Activated CD4-positive, alpha-beta memory T cell treated with anti-CD3 and anti-CD28 coated beads for 36 hours (primary cell): ENCODE measurements at regions not wholly inside any gene's neighbourhood (a gene's known extent, or its start where the extent isn't known, plus 50 kb on each side); places are given as distances from the start of the nearest gene placed in this dataset.

Experiments
- CTCF ChIA-PET: fragments of 350-600 bp; sonication (Branson Sonifier 250); formaldehyde crosslinking; loops from one replicate; lab custom pipeline; 2021; ENCODE audit warnings: antibody characterized with exemption, inconsistent platforms; lab: Charles Lee
- POLR2A ChIA-PET: fragments of 350-600 bp; sonication (Branson Sonifier 250); formaldehyde crosslinking; loops from one replicate; lab custom pipeline; 2021; ENCODE audit warnings: antibody characterized with exemption; lab: Charles Lee
- DNase-seq: peaks from one replicate; pipeline ENCODE4 v3.0.0-alpha.2; 2020
- H3K27ac Mint-ChIP-seq: one replicate; pipeline ENCODE4 v1.8.0; 2021; ENCODE audit warnings: mixed read lengths
- H3K27me3 Mint-ChIP-seq: one replicate; pipeline ENCODE4 v1.8.0; 2021; ENCODE audit warnings: mixed read lengths
- H3K36me3 Mint-ChIP-seq: one replicate; pipeline ENCODE4 v1.8.0; 2021; ENCODE audit warnings: mixed read lengths
- H3K4me1 Mint-ChIP-seq: one replicate; pipeline ENCODE4 v1.8.0; 2021; ENCODE audit warnings: low read depth, mixed read lengths
- H3K4me3 Mint-ChIP-seq: one replicate; pipeline ENCODE4 v1.8.0; 2021; ENCODE audit warnings: mild to moderate bottlenecking, mixed read lengths
- H3K9me3 Mint-ChIP-seq: one replicate; pipeline ENCODE4 v1.8.0; 2021; ENCODE audit warnings: mixed read lengths
- intact Hi-C: fragments of 100-400 bp; cut with micrococcal nuclease; formaldehyde crosslinking; loops from one replicate; pipeline ENCODE4 v1.15.1; 2023

DNA sequence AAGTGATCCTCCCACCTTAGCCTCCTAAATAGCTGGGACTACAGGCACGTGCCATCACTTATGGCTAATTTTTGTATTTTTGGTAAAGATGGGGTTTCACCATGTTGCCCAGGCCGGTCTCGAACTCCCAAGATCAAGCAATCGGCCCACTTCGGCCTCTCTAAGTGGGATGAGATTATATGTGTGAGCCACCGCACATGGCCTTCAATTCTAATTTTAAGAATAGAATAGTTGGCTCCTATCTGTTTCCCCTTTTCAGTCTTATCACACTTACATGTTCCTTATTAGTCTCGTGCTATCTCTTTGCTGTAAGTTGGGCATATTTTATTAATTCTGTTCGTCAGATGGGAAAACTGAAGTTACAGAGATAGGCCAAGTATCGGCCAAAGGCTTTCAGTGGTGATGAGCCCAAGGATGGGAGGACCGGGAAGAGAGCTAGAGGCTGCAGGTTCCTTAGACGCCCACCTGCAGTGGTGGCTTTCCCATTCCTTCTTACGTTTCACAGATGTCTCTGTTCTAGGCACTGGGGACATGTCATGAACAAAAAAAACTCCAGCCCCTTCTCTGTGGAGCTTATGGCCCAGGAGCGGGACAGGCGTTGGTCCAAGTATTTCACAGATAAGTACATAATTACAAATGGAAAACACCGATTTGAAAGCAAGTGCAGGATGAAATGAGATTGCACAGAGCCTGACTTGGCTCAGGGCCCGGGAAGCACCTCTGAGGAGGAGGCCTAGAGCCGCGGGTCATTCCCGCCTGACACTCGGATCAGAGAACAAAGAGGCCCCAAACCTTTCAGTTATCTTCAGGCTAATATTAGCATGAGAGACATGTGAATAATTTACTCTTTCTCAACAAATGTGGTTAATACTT is 91.1 kb upstream of the KLF13 start:
- intact Hi-C loops: no loop called here
- DNase-seq: no peak
- no peaks in the 10 kb centered on the region for H3K27me3 Mint-ChIP-seq
- ChIA-PET POLR2A (no interaction called here), CTCF (no interaction called here)
- H3K4me3 Mint-ChIP-seq: no peak overlapping the region
- no peaks in the 10 kb centered on the region for H3K9me3 Mint-ChIP-seq
- H3K27ac Mint-ChIP-seq: no peak overlapping the region
- H3K4me1 Mint-ChIP-seq: peaks cover 15% of the 10 kb centered on the region
- no peaks in the 10 kb centered on the region for H3K36me3 Mint-ChIP-seq

DNA sequence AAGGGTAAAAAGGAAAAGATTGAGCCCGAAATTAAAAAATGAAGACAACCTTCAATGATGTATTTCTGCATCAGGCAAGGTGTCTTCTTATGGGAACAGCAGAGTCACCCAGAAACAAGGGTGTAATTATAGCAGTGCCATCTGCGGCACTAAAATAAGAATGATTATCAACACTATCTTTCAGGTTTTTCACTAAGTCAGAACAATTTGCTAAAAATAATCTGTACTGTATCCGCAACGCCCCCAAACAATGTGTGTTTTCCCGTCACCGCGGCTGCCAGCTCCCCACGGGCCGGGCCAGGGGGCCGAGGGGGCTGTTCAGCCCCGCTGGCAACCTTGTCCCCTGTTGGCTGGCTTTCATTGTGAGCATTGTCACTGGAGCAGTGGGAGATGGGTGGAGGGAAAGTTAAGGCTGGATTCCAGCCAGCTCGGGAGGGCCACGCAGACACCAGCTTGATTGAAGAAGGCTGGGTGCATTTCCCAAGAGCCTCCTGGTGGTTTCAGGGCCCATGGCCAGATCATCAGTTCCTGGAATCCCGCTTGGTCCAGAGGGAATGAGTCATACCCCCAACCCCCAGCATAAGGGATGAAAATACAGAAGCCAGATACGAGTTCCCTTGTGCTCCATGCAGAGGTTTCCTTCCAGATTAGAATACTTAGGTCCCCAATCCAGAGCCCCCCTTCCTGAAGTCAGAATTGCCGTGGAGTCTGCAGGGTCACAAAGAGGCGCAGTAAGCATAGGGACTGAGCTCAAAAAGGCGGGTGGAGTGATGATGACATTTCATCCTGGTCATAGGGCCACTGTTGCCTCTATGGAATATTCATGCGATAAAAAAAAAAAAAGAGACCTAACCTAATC is 90.2 kb upstream of the KLF13 start:
- H3K27ac Mint-ChIP-seq: no peak overlapping the region
- H3K4me1 Mint-ChIP-seq: peaks cover 19% of the 10 kb centered on the region
- H3K27me3 Mint-ChIP-seq: no peaks in the 10 kb centered on the region
- ChIA-PET POLR2A (interaction anchor here (0.8 kb wide), 1 partner anchor 247 kb away, joined by 3 read pairs; no protein-coding TSS in a partner anchor), CTCF (no interaction called here)
- intact Hi-C loops: no loop called here
- no peaks in the 10 kb centered on the region for H3K36me3 Mint-ChIP-seq
- H3K4me3 Mint-ChIP-seq: no peak overlapping the region
- no peak for DNase-seq
- H3K9me3 Mint-ChIP-seq: no peaks in the 10 kb centered on the region

DNA sequence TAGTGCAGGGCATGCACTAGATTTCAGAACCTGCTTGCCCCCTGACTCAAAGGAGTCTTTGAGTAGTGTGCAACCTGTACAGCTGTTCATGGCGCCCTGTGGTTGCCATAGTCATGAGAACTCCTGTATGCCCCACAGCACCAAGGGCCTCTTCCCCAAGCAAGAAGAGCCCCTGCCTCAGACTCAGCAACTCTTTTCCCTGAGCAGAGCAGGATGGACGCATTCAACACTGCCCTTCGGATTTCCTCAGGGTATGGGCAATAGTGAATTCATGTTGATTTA is 89.7 kb upstream of the KLF13 start:
- peaks cover 25% of the 10 kb centered on the region for H3K4me1 Mint-ChIP-seq
- DNase-seq: no peak
- ChIA-PET POLR2A (interaction anchor here (0.8 kb wide), 1 partner anchor 246 kb away, joined by 3 read pairs; no protein-coding TSS in a partner anchor), CTCF (no interaction called here)
- no peaks in the 10 kb centered on the region for H3K27me3 Mint-ChIP-seq
- no peak overlapping the region for H3K4me3 Mint-ChIP-seq
- no peak overlapping the region for H3K27ac Mint-ChIP-seq
- no peaks in the 10 kb centered on the region for H3K9me3 Mint-ChIP-seq
- no peaks in the 10 kb centered on the region for H3K36me3 Mint-ChIP-seq
- intact Hi-C loops: no loop called here

DNA sequence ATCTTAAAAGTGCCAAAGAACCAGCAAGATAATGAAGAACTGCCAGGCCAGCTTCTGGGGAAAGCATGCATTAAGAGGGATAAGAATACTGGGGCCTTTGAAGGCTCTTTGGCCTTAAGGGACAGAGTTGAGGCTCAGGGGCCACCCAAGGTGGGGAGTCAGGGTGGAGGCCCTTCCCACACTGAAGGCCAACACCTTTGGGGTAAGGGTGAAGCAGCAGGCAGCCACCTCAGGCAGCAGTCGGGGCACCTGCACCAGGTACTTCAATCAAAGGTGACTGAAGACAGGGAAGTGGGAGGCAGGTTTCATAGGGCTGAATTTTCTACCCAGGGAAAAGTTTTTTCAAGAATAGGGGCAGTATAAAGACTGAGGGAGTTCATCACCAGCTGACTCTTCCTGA is 87.7 kb upstream of the KLF13 start:
- CTCF ChIA-PET: no interaction called here
- H3K4me3 Mint-ChIP-seq: no peak overlapping the region

DNA sequence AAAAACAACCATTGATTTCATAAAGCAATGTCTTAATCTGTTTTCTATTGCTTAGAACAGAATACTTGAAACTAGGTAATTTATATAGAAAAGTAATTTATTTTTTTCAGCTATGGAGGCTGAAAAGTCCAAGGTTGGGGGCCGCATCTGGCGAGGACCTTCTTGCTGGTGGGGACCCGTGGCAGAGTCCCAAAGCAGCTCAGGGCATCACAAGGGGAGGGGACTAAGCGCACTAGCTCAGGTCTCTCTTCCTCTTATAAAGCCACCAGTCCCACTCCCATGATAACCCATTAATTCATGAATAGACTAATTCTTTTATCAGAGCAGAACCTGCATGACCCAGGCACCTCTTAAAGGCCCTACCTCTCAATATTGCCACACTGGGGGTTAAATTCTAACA is 87.2 kb upstream of the KLF13 start:
- Mint-ChIP-seq H3K4me1 (peaks cover 28% of the 10 kb centered on the region), H3K27me3 (no peaks in the 10 kb centered on the region), H3K4me3 (no peak overlapping the region), H3K9me3 (no peaks in the 10 kb centered on the region), H3K27ac (no peak overlapping the region), H3K36me3 (no peaks in the 10 kb centered on the region)
- no peak for DNase-seq
- ChIA-PET CTCF (no interaction called here), POLR2A (no interaction called here)
- intact Hi-C loops: no loop called here

More for the DNA sequence above, 87.7 kb upstream of the KLF13 start:
- intact Hi-C loops: no loop called here
- H3K27ac Mint-ChIP-seq: peak overlapping the region; percentile 9
- H3K36me3 Mint-ChIP-seq: no peaks in the 10 kb centered on the region
- DNase-seq: no peak
- no peaks in the 10 kb centered on the region for H3K27me3 Mint-ChIP-seq
- peaks cover 28% of the 10 kb centered on the region for H3K4me1 Mint-ChIP-seq
- POLR2A ChIA-PET: no interaction called here
- H3K9me3 Mint-ChIP-seq: no peaks in the 10 kb centered on the region

DNA sequence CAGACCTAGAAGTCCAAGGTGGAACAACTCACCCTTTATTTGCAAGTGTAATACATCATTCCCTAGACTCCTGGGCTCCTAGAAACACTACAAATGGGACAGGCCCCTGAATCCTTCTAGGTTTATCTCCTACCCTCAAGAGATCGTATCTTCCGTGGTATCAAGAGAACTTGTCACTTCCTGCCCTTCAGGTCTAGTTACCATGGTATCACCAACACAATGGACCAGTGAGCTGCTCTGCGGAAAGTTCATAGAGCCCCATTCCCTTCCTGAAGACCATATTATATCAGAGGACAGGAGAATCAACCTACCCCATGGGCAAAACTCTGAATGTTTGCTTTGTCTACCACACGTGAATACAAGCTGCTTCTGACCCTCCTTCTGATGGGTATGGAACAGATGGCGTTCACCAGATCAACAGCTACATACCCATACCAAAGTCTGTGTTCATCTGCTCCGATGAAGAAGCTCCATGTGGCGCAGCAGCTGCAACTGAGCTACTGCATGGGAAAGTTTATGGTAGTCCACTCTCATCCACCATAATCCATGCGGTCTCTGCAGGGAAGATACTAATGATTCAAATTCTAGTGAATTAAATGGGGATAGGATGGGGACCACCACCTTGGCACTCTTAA is 84.6 kb upstream of the KLF13 start:
- no peaks in the 10 kb centered on the region for H3K27me3 Mint-ChIP-seq
- peaks cover 28% of the 10 kb centered on the region for H3K4me1 Mint-ChIP-seq
- ChIA-PET POLR2A (interaction anchor here (0.7 kb wide), 1 partner anchor 27 kb away, joined by 3 read pairs; no protein-coding TSS in a partner anchor), CTCF (interaction anchor here (1.0 kb wide), 1 partner anchor 20 kb away, joined by 3 read pairs; no protein-coding TSS in a partner anchor)
- no peaks in the 10 kb centered on the region for H3K9me3 Mint-ChIP-seq
- no peak overlapping the region for H3K4me3 Mint-ChIP-seq
- peak; percentile 25 for DNase-seq
- intact Hi-C loops: loop anchor here (2.0 kb wide), 1 partner anchor 13 kb away; no protein-coding TSS in a partner anchor
- peak overlapping the region; percentile 24 for H3K27ac Mint-ChIP-seq
- H3K36me3 Mint-ChIP-seq: no peaks in the 10 kb centered on the region

DNA sequence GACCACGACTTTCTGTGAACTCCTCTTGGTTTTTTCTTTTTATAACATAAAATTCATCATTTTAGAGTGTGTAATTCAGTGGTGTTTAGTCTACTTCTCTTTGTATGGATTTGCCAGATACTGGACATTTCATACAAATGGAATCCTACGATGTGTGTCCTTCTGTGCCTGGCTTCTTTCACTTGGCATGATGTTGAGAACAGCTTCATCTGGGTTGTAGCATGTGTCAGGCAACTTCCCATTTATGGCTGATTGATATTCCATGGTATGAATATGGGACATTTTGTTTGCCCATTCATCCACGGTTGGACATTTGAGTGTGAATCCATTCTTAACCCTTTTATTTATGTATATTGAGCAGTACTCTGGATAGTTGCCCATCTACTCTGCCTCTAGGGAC is 82.7 kb upstream of the KLF13 start:
- Mint-ChIP-seq H3K9me3 (no peaks in the 10 kb centered on the region), H3K27ac (no peak overlapping the region), H3K4me3 (no peak overlapping the region), H3K4me1 (peaks cover 22% of the 10 kb centered on the region), H3K27me3 (no peaks in the 10 kb centered on the region), H3K36me3 (no peaks in the 10 kb centered on the region)
- POLR2A ChIA-PET: no interaction called here
- CTCF ChIA-PET: no interaction called here
- intact Hi-C loops: loop anchor here (2.0 kb wide), 1 partner anchor 15 kb away; no protein-coding TSS in a partner anchor
- no peak for DNase-seq

DNA sequence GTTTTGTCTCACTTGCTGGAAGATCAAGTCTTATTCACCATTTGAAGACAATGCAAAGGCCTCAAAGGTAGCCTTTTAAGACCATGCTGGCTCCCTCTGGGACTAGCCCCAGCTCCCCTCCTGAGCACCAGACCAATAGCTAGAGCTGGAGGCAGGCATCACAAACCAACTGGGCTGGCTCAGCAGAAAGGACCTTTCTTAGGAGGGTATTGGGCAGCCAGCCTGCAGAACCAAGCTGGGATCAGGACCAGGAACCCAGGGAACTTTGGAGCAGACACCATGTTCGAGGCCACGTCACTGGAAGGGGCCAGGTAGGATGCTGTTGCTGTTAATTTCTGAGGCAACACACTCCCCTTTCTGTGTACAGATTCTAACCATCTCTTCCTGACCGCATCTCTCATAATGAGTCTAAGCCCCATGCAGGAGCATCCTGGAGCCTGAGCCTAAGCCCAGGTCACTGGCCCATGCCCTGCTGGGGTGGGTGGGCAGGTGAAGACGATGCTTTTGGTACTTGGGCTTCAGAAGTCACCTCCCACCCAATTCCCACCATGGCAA is 81.4 kb upstream of the KLF13 start:
- H3K27ac Mint-ChIP-seq: no peak overlapping the region
- no peak for DNase-seq
- H3K4me1 Mint-ChIP-seq: peaks cover 16% of the 10 kb centered on the region
- POLR2A ChIA-PET: no interaction called here
- CTCF ChIA-PET: no interaction called here
- no peaks in the 10 kb centered on the region for H3K36me3 Mint-ChIP-seq
- H3K27me3 Mint-ChIP-seq: no peaks in the 10 kb centered on the region
- H3K4me3 Mint-ChIP-seq: no peak overlapping the region
- intact Hi-C loops: no loop called here
- no peaks in the 10 kb centered on the region for H3K9me3 Mint-ChIP-seq

DNA sequence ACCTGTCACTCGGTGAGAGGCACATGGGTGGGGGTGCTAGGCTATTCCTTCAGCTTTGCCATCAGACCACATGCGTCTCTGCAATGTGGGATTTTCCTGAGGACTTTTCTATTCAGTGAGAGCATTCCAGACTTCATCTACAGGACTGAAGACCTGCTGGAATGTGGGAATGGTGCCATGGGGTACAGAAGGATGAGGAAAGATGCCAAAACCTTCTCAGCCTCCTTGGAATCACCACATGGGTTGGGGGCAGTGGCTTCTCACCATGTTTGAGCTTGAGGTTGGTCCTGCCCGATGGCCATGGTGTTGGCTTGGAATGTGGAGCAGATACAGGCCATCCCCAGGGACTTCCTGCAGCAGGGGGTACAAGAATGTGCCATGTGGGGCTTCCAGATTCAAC is 80.9 kb upstream of the KLF13 start:
- ChIA-PET CTCF (interaction anchor here (1.2 kb wide), 1 partner anchor 19 kb away, joined by 3 read pairs; no protein-coding TSS in a partner anchor), POLR2A (no interaction called here)
- DNase-seq: no peak
- no peak overlapping the region for H3K27ac Mint-ChIP-seq
- intact Hi-C loops: no loop called here
- H3K36me3 Mint-ChIP-seq: no peaks in the 10 kb centered on the region
- H3K27me3 Mint-ChIP-seq: no peaks in the 10 kb centered on the region
- no peaks in the 10 kb centered on the region for H3K9me3 Mint-ChIP-seq
- no peak overlapping the region for H3K4me3 Mint-ChIP-seq
- H3K4me1 Mint-ChIP-seq: peaks cover 14% of the 10 kb centered on the region

DNA sequence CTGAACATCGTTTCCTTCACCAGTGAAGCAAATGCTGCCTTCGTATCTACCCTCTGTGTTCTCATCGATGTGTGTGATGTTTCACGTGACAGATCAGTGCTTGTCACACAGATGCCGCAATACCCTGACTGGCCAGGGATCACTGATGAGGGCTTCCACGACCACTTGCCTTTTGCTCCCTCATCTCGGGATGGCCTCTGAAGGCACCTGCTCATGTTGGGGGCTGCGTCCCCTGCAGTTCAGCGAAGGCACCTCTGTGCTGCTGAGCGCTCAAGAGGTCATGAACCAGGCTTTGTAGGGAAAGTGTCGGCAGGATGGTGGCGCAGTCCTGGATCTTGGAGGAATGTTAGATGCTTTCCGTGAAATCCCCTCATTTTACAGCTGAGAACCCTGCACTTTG is 79.2 kb upstream of the KLF13 start:
- ChIA-PET POLR2A (interaction anchor here (0.6 kb wide), 1 partner anchor 208 kb away, joined by 3 read pairs; no protein-coding TSS in a partner anchor), CTCF (no interaction called here)
- Mint-ChIP-seq H3K27me3 (no peaks in the 10 kb centered on the region), H3K27ac (no peak overlapping the region), H3K4me3 (no peak overlapping the region), H3K9me3 (no peaks in the 10 kb centered on the region), H3K4me1 (no peaks in the 10 kb centered on the region), H3K36me3 (no peaks in the 10 kb centered on the region)
- intact Hi-C loops: no loop called here
- DNase-seq: no peak

DNA sequence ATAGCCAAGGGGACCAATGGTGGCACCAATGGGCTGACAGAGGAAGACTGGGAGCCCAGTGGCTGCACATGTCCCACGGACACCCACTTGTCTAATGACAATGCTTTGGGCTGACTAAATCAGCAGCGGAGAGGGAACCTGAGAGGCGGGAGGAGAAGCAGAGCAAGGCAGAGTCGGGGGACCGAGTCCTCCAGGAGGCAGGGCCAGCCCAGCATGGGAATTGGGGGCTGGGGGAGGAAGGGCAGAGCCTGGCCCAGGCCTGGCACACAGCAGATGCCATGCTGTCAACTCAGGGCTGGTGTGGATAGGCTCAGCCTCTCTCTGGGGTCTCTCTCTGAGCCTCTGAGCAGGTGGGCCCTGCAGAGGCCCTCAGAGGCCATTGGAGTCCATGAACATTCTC is 78.4 kb upstream of the KLF13 start:
- ChIA-PET POLR2A (interaction anchor here (0.6 kb wide), 1 partner anchor 209 kb away, joined by 3 read pairs; no protein-coding TSS in a partner anchor), CTCF (no interaction called here)
- intact Hi-C loops: no loop called here
- Mint-ChIP-seq H3K4me3 (no peak overlapping the region), H3K9me3 (no peaks in the 10 kb centered on the region), H3K36me3 (no peaks in the 10 kb centered on the region), H3K27me3 (no peaks in the 10 kb centered on the region), H3K27ac (no peak overlapping the region), H3K4me1 (no peaks in the 10 kb centered on the region)
- no peak for DNase-seq

DNA sequence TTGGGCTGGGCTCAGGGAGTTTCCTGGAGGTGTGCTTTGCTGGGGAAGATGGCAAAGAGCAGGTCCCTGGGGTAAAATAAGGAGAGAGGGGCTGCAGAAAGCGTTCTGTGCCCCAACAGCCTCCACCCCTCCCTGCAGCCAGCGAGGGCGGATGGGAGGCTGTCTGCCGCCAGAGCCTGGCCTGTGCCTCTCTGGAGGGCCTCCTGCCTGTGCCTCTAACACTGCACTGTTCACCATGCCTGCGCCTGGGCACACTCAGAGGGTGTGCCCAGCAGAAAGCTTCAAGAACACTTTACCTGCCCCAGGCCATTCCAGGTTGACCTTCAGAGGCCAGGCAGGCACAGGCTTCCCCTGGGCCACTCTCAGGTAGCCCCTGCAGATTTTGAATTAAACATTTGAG is 77.7 kb upstream of the KLF13 start:
- POLR2A ChIA-PET: no interaction called here
- DNase-seq: no peak
- intact Hi-C loops: no loop called here
- H3K27me3 Mint-ChIP-seq: no peaks in the 10 kb centered on the region
- no peaks in the 10 kb centered on the region for H3K4me1 Mint-ChIP-seq
- no peak overlapping the region for H3K4me3 Mint-ChIP-seq
- CTCF ChIA-PET: no interaction called here
- H3K9me3 Mint-ChIP-seq: no peaks in the 10 kb centered on the region
- no peaks in the 10 kb centered on the region for H3K36me3 Mint-ChIP-seq
- H3K27ac Mint-ChIP-seq: no peak overlapping the region
